ENCODE measurements at regions not wholly inside any gene's neighbourhood (a gene's known extent, or its start where the extent isn't known, plus 50 kb on each side); places are given as distances from the start of the nearest gene placed in this dataset.

DNA sequence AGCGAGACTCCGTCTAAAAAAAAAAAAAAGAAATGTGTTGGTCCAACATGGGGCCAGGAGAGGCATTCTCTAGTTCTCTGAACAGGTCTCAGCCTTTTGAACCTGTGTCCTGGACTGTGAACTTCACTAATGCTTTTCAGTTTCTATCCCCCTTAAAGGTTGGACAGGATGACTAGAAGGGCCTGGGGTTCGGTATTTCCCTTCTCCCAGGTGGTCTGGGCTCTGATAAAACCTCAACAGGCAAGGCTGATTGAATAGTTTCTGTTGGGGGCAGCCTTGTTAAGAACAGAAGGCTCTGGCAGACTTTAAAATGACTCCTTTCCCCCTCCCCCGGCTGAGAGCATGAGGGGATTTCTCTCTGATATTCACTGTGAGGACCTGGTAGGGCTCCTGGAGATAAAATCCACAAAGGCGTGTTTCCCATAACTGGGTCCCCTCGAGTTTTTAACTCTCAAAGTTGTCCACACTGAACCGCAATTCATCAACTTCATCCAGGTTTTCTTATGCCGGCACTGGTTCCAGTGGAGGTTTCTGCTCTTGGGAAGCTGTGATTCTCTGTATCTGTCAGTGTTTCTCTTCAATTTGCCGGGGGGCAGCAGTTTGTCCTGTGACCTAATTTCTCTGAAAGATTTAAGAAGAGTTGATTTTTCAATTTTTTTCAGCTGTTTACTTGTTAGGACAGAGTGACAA lies 91.3 kb downstream of the METRNL start:
- TF ChIP-seq CEBPB (IDR thresholded peaks at IDR 0.05) (no peak), EP300 (IDR thresholded peaks at IDR 0.05; ENCODE audit: borderline replicate concordance) (no peak), RAD21 (IDR thresholded peaks at IDR 0.05; ENCODE audit: low read depth) (no peak), ZBTB7A (IDR thresholded peaks at IDR 0.05; ENCODE audit: low read depth) (no peak), CREB1 (IDR thresholded peaks at IDR 0.05; ENCODE audit: low read depth) (no peak), NFIC (IDR thresholded peaks at IDR 0.05) (no peak)
- TF ChIP-seq, protein P1, sequence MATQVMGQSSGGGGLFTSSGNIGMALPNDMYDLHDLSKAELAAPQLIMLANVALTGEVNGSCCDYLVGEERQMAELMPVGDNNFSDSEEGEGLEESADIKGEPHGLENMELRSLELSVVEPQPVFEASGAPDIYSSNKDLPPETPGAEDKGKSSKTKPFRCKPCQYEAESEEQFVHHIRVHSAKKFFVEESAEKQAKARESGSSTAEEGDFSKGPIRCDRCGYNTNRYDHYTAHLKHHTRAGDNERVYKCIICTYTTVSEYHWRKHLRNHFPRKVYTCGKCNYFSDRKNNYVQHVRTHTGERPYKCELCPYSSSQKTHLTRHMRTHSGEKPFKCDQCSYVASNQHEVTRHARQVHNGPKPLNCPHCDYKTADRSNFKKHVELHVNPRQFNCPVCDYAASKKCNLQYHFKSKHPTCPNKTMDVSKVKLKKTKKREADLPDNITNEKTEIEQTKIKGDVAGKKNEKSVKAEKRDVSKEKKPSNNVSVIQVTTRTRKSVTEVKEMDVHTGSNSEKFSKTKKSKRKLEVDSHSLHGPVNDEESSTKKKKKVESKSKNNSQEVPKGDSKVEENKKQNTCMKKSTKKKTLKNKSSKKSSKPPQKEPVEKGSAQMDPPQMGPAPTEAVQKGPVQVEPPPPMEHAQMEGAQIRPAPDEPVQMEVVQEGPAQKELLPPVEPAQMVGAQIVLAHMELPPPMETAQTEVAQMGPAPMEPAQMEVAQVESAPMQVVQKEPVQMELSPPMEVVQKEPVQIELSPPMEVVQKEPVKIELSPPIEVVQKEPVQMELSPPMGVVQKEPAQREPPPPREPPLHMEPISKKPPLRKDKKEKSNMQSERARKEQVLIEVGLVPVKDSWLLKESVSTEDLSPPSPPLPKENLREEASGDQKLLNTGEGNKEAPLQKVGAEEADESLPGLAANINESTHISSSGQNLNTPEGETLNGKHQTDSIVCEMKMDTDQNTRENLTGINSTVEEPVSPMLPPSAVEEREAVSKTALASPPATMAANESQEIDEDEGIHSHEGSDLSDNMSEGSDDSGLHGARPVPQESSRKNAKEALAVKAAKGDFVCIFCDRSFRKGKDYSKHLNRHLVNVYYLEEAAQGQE (IDR thresholded peaks at IDR 0.05; ENCODE audit: low read depth) = no peak
- TF ChIP-seq, protein P2, sequence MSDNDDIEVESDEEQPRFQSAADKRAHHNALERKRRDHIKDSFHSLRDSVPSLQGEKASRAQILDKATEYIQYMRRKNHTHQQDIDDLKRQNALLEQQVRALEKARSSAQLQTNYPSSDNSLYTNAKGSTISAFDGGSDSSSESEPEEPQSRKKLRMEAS (IDR thresholded peaks at IDR 0.05) = no peak
